ENCODE measurements at regions not wholly inside any gene's neighbourhood (a gene's known extent, or its start where the extent isn't known, plus 50 kb on each side); places are given as distances from the start of the nearest gene placed in this dataset.

- TF ChIP-seq, protein P1, sequence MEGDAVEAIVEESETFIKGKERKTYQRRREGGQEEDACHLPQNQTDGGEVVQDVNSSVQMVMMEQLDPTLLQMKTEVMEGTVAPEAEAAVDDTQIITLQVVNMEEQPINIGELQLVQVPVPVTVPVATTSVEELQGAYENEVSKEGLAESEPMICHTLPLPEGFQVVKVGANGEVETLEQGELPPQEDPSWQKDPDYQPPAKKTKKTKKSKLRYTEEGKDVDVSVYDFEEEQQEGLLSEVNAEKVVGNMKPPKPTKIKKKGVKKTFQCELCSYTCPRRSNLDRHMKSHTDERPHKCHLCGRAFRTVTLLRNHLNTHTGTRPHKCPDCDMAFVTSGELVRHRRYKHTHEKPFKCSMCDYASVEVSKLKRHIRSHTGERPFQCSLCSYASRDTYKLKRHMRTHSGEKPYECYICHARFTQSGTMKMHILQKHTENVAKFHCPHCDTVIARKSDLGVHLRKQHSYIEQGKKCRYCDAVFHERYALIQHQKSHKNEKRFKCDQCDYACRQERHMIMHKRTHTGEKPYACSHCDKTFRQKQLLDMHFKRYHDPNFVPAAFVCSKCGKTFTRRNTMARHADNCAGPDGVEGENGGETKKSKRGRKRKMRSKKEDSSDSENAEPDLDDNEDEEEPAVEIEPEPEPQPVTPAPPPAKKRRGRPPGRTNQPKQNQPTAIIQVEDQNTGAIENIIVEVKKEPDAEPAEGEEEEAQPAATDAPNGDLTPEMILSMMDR (IDR thresholded peaks at IDR 0.05; ENCODE audit: control extremely low read depth in 1 of 3, insufficient read depth in 1 of 3, low read depth in 1 of 3, low read length in 3 of 3), result no peak
- TF ChIP-seq HDAC6 (IDR thresholded peaks at IDR 0.05; ENCODE audit: low read depth, low read length), result no peak
These were observed 95.2 kb upstream of the C11orf87 start (continued) for GRCh38 chr11:109326781-109327180.
